ENCODE measurements at regions not wholly inside any gene's neighbourhood (a gene's known extent, or its start where the extent isn't known, plus 50 kb on each side); places are given as distances from the start of the nearest gene placed in this dataset.

DNA sequence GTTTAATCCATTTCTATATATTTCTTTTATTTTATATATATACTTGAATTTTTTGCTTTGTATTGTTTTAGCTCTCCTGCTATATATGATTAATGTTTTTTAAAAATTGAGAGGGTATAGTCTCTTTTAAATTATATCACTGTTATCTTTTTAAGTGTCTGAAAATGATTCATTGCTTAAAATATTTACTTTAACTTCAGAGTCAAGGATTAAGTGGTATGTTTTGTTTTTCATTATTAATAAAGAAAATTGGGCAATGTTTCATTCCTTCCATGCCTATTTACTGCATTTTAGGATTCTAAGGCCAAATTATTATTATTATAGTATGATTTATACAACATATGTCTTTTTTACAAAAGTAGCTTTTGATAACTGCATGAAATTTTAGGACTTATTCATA lies 67.2 kb upstream of the THSD7A start:
- no peaks in the 10 kb centered on the region for H3K27me3 Mint-ChIP-seq (ENCODE audit: insufficient read depth, low read depth, poor library complexity)
- Histone ChIP-seq H3F3A (replicated peaks; ENCODE audit: low read depth) (no peaks in the 10 kb centered on the region), H3K9me2 (ENCODE audit: insufficient read depth) (no peaks in the 10 kb centered on the region), H3K4me2 (no peak overlapping the region), H3K4me1 (ENCODE audit: insufficient read depth) (peaks cover 7% of the 10 kb centered on the region; the same call in 1 of the 2 replicates), H3K79me2 (replicated peaks; ENCODE audit: insufficient read depth) (no peaks in the 10 kb centered on the region), H3K36me3 (ENCODE audit: insufficient read depth) (no peaks in the 10 kb centered on the region), H3K27ac (ENCODE audit: low read depth) (no peak overlapping the region), H4K20me1 (replicated peaks; ENCODE audit: insufficient read depth) (no peaks in the 10 kb centered on the region), H3K27me3 (ENCODE audit: insufficient read depth) (no peaks in the 10 kb centered on the region), H2AFZ (no peak overlapping the region), H3K4me3 (no peak overlapping the region)
- TF ChIP-seq EZH2 (IDR thresholded peaks at IDR 0.05; ENCODE audit: low read depth, unreplicated experiment), result no peak
- TF ChIP-seq, protein P1, sequence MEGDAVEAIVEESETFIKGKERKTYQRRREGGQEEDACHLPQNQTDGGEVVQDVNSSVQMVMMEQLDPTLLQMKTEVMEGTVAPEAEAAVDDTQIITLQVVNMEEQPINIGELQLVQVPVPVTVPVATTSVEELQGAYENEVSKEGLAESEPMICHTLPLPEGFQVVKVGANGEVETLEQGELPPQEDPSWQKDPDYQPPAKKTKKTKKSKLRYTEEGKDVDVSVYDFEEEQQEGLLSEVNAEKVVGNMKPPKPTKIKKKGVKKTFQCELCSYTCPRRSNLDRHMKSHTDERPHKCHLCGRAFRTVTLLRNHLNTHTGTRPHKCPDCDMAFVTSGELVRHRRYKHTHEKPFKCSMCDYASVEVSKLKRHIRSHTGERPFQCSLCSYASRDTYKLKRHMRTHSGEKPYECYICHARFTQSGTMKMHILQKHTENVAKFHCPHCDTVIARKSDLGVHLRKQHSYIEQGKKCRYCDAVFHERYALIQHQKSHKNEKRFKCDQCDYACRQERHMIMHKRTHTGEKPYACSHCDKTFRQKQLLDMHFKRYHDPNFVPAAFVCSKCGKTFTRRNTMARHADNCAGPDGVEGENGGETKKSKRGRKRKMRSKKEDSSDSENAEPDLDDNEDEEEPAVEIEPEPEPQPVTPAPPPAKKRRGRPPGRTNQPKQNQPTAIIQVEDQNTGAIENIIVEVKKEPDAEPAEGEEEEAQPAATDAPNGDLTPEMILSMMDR (conservative IDR thresholded peaks at IDR 0.05; ENCODE audit: low read depth in 2 of 2), result no peak
- TF ChIP-seq POLR2AphosphoS5 (IDR thresholded peaks at IDR 0.05; ENCODE audit: low read depth), result no peak
- TF ChIP-seq, protein P2, sequence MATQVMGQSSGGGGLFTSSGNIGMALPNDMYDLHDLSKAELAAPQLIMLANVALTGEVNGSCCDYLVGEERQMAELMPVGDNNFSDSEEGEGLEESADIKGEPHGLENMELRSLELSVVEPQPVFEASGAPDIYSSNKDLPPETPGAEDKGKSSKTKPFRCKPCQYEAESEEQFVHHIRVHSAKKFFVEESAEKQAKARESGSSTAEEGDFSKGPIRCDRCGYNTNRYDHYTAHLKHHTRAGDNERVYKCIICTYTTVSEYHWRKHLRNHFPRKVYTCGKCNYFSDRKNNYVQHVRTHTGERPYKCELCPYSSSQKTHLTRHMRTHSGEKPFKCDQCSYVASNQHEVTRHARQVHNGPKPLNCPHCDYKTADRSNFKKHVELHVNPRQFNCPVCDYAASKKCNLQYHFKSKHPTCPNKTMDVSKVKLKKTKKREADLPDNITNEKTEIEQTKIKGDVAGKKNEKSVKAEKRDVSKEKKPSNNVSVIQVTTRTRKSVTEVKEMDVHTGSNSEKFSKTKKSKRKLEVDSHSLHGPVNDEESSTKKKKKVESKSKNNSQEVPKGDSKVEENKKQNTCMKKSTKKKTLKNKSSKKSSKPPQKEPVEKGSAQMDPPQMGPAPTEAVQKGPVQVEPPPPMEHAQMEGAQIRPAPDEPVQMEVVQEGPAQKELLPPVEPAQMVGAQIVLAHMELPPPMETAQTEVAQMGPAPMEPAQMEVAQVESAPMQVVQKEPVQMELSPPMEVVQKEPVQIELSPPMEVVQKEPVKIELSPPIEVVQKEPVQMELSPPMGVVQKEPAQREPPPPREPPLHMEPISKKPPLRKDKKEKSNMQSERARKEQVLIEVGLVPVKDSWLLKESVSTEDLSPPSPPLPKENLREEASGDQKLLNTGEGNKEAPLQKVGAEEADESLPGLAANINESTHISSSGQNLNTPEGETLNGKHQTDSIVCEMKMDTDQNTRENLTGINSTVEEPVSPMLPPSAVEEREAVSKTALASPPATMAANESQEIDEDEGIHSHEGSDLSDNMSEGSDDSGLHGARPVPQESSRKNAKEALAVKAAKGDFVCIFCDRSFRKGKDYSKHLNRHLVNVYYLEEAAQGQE (IDR thresholded peaks at IDR 0.05; ENCODE audit: unreplicated experiment), result no peak
- no peak for TF ChIP-seq ZNF114 (CRISPR knock-in tag; IDR thresholded peaks at IDR 0.05)
- no peak for TF ChIP-seq NANOG (IDR thresholded peaks at IDR 0.05; ENCODE audit: borderline replicate concordance)
- no peak for TF ChIP-seq ZNF331 (CRISPR knock-in tag; IDR thresholded peaks at IDR 0.05; ENCODE audit: low read depth)
- TF ChIP-seq, protein P3, sequence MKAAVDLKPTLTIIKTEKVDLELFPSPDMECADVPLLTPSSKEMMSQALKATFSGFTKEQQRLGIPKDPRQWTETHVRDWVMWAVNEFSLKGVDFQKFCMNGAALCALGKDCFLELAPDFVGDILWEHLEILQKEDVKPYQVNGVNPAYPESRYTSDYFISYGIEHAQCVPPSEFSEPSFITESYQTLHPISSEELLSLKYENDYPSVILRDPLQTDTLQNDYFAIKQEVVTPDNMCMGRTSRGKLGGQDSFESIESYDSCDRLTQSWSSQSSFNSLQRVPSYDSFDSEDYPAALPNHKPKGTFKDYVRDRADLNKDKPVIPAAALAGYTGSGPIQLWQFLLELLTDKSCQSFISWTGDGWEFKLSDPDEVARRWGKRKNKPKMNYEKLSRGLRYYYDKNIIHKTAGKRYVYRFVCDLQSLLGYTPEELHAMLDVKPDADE (IDR thresholded peaks at IDR 0.05), result no peak
- TF ChIP-seq CREB1 (CRISPR knock-in tag; IDR thresholded peaks at IDR 0.05; ENCODE audit: low read depth), result no peak
- TF ChIP-seq EZH2phosphoT487 (IDR thresholded peaks at IDR 0.05; ENCODE audit: unreplicated experiment), result no peak
- TF ChIP-seq JUNB (IDR thresholded peaks at IDR 0.05; ENCODE audit: unreplicated experiment), result no peak
- TF ChIP-seq, protein P4, sequence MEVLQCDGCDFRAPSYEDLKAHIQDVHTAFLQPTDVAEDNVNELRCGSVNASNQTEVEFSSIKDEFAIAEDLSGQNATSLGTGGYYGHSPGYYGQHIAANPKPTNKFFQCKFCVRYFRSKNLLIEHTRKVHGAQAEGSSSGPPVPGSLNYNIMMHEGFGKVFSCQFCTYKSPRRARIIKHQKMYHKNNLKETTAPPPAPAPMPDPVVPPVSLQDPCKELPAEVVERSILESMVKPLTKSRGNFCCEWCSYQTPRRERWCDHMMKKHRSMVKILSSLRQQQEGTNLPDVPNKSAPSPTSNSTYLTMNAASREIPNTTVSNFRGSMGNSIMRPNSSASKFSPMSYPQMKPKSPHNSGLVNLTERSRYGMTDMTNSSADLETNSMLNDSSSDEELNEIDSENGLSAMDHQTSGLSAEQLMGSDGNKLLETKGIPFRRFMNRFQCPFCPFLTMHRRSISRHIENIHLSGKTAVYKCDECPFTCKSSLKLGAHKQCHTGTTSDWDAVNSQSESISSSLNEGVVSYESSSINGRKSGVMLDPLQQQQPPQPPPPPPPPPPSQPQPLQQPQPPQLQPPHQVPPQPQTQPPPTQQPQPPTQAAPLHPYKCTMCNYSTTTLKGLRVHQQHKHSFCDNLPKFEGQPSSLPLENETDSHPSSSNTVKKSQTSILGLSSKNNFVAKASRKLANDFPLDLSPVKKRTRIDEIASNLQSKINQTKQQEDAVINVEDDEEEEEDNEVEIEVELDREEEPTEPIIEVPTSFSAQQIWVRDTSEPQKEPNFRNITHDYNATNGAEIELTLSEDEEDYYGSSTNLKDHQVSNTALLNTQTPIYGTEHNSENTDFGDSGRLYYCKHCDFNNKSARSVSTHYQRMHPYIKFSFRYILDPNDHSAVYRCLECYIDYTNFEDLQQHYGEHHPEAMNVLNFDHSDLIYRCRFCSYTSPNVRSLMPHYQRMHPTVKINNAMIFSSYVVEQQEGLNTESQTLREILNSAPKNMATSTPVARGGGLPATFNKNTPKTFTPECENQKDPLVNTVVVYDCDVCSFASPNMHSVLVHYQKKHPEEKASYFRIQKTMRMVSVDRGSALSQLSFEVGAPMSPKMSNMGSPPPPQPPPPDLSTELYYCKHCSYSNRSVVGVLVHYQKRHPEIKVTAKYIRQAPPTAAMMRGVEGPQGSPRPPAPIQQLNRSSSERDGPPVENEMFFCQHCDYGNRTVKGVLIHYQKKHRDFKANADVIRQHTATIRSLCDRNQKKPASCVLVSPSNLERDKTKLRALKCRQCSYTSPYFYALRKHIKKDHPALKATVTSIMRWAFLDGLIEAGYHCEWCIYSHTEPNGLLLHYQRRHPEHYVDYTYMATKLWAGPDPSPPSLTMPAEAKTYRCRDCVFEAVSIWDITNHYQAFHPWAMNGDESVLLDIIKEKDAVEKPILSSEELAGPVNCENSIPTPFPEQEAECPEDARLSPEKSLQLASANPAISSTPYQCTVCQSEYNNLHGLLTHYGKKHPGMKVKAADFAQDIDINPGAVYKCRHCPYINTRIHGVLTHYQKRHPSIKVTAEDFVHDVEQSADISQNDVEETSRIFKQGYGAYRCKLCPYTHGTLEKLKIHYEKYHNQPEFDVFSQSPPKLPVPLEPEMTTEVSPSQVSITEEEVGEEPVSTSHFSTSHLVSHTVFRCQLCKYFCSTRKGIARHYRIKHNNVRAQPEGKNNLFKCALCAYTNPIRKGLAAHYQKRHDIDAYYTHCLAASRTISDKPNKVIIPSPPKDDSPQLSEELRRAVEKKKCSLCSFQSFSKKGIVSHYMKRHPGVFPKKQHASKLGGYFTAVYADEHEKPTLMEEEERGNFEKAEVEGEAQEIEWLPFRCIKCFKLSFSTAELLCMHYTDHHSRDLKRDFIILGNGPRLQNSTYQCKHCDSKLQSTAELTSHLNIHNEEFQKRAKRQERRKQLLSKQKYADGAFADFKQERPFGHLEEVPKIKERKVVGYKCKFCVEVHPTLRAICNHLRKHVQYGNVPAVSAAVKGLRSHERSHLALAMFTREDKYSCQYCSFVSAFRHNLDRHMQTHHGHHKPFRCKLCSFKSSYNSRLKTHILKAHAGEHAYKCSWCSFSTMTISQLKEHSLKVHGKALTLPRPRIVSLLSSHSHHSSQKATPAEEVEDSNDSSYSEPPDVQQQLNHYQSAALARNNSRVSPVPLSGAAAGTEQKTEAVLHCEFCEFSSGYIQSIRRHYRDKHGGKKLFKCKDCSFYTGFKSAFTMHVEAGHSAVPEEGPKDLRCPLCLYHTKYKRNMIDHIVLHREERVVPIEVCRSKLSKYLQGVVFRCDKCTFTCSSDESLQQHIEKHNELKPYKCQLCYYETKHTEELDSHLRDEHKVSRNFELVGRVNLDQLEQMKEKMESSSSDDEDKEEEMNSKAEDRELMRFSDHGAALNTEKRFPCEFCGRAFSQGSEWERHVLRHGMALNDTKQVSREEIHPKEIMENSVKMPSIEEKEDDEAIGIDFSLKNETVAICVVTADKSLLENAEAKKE (CRISPR knock-in tag; IDR thresholded peaks at IDR 0.05), result no peak
- no peak for TF ChIP-seq STAT1 (IDR thresholded peaks at IDR 0.05; ENCODE audit: unreplicated experiment)
- no peak overlapping the region for H3K4me3 Mint-ChIP-seq
- peaks cover 13% of the 10 kb centered on the region; the same call in 2 of the 3 replicates for H3K36me3 Mint-ChIP-seq (ENCODE audit: low read depth)
- peaks cover 12% of the 10 kb centered on the region; the same call in 2 of the 3 replicates for H3K4me1 Mint-ChIP-seq
- peaks cover 11% of the 10 kb centered on the region; the same call in 2 of the 3 replicates for H3K9me3 Mint-ChIP-seq
- H3K27ac Mint-ChIP-seq, result no peak overlapping the region
- no peak for DNase-seq (ENCODE audit: low spot score)
- ATAC-seq, result no peak
